Mucosa of gallbladder (tissue), 1 donor: ENCODE measurements at regions not wholly inside any gene's neighbourhood (a gene's known extent, or its start where the extent isn't known, plus 50 kb on each side); places are given as distances from the start of the nearest gene placed in this dataset.
"Not testable (repeated sequence)": the region's sequence is repeated elsewhere in the genome, so short reads cannot be mapped to it uniquely, and the experiment has no call there.

Source experiments
- DNase-seq: peaks from one replicate; pipeline ENCODE4 v3.0.0-alpha.2; 2020; ENCODE audit warnings: low spot score
- donor health status: DM: no; HTN: no; CAD: no.

GRCh38 chr5:92328584-92329259 is 945.6 kb upstream of the ARRDC3 start:
- no peak for DNase-seq

- DNase-seq = no peak
These were observed 937.3 kb upstream of the ARRDC3 start for GRCh38 chr5:92320446-92320845.

GRCh38 chr5:92313385-92313784 is 930.3 kb upstream of the ARRDC3 start:
- DNase-seq = no peak

- DNase-seq = no peak
These were observed 926.3 kb upstream of the ARRDC3 start for GRCh38 chr5:92309336-92309991.

- no peak for DNase-seq
These were observed 925.6 kb upstream of the ARRDC3 start for GRCh38 chr5:92308679-92309078.

- not testable (repeated sequence) for DNase-seq
These were observed 919.2 kb upstream of the ARRDC3 start for GRCh38 chr5:92302356-92302755.

GRCh38 chr5:92283521-92283920 is 900.4 kb upstream of the ARRDC3 start:
- DNase-seq = no peak

GRCh38 chr5:92271750-92272149 is 888.6 kb upstream of the ARRDC3 start:
- not testable (repeated sequence) for DNase-seq

- no peak for DNase-seq
These were observed 885.2 kb upstream of the ARRDC3 start for GRCh38 chr5:92268343-92268742.

- no peak for DNase-seq
These were observed 884.7 kb upstream of the ARRDC3 start for GRCh38 chr5:92267830-92268229.

GRCh38 chr5:92265804-92266203 is 882.7 kb upstream of the ARRDC3 start:
- DNase-seq = no peak

- DNase-seq = not testable (repeated sequence)
These were observed 872.5 kb upstream of the ARRDC3 start for GRCh38 chr5:92255605-92256004.

GRCh38 chr5:92248518-92248917 is 865.4 kb upstream of the ARRDC3 start:
- no peak for DNase-seq

- DNase-seq = no peak
These were observed 859.1 kb upstream of the ARRDC3 start for GRCh38 chr5:92242170-92242569.

- no peak for DNase-seq
These were observed 854.8 kb upstream of the ARRDC3 start for GRCh38 chr5:92237896-92238295.

- DNase-seq = no peak
These were observed 839.3 kb upstream of the ARRDC3 start for GRCh38 chr5:92222449-92222848.

GRCh38 chr5:92216852-92217251 is 833.7 kb upstream of the ARRDC3 start:
- DNase-seq = not testable (repeated sequence)

GRCh38 chr5:92215116-92215515 is 832.0 kb upstream of the ARRDC3 start:
- no peak for DNase-seq

- DNase-seq = no peak
These were observed 825.1 kb upstream of the ARRDC3 start for GRCh38 chr5:92208265-92208664.

- no peak for DNase-seq
These were observed 824.0 kb upstream of the ARRDC3 start for GRCh38 chr5:92207151-92207550.

GRCh38 chr5:92206681-92207080 is 823.6 kb upstream of the ARRDC3 start:
- no peak for DNase-seq

GRCh38 chr5:92199035-92199434 is 815.9 kb upstream of the ARRDC3 start:
- DNase-seq = not testable (repeated sequence)

- DNase-seq = no peak
These were observed 798.5 kb upstream of the ARRDC3 start for GRCh38 chr5:92181656-92182055.

GRCh38 chr5:92180391-92180790 is 797.3 kb upstream of the ARRDC3 start:
- no peak for DNase-seq
